T1000 (cell line): ENCODE measurements at regions not wholly inside any gene's neighbourhood (a gene's known extent, or its start where the extent isn't known, plus 50 kb on each side); places are given as distances from the start of the nearest gene placed in this dataset.
"Not testable (repeated sequence)": the region's sequence is repeated elsewhere in the genome, so short reads cannot be mapped to it uniquely, and the experiment has no call there.

Experiments
- DNase-seq: peaks from one replicate; lab custom pipeline; 2025; ENCODE audit warnings: mixed read lengths; lab: John Stamatoyannopoulos, UW

DNA sequence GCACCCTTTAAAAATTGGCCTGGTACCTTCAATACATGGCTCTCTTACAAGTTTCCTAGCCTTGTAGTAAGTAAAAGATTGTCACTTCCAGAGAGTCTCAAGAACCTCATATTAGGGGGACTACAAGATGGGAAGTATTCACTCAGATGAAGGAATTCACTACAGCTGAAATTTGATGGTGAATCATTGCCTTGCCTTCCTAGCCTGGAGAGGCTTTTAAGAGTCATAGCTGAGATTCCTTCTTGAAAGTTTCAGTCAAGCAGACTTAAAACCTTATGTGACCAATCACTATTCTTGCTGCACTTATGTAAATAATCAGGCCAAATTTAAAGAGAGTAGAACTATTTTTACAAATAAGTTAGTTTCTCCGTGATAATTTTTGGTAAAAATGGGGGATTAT, 451.6 kb downstream of the TRHDE start:
- DNase-seq, result no peak

DNA sequence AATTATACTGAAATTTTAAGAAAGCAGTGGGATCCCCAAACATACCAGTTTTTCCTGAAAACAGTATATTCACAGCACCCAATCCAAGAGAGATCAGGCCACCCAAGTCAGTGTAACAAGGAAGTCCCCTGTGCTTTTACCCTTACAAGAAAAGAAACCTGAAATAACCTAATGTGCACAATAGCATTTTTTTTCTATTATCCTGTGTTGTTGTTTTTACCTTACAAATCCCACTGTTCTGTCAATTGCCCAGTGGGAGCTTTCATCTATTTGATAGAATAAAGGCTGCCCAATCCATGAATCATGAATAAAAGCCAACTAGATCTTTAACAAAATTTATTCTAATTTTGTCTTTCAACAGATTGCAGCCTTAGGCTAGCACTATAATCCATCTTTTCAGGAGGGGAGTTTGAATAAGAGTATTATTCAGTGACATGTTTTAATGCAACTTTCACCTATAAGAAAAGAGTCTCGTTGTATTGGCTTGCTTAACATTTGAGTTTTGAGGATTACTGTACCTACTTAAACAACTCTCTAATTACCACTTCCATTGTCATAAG, 457.4 kb downstream of the TRHDE start:
- no peak for DNase-seq

DNA sequence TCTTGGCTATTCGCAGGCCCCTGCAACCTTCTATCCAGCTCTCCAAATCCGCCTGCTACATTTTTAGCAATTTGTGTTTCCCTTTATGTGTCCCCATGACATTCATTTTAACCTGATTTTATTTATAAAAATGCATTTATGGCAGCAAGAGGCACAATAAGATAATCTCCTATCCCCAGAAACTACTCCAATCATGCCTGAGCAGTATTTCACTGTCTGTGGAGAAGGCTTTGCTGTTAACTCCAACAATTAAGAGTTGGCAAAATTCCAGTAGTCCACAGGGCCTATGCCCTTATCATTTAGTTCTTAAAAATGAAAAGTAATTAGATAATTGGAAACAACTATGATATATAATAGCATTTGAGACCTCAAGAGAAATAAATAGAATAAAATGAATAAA, 462.4 kb downstream of the TRHDE start:
- no peak for DNase-seq

DNA sequence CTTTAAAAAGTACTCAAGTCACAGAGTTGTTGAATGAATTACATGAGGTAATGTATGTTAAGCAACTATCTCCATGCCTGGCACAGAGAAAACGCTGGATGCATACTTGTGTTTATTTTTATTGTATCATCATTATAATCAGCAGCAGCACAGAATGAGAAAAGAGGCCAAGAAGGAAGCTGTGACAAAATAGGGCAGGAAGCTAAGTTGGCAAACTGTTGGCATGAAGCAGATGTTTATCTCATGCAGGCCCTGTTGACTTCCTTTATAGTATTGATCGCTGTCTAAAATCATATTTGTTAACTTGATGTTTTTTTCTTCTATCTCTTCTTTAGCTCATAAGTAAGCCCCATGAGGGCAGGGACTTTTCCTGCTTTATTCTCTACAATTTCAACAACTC, 466.6 kb downstream of the TRHDE start:
- no peak for DNase-seq

DNA sequence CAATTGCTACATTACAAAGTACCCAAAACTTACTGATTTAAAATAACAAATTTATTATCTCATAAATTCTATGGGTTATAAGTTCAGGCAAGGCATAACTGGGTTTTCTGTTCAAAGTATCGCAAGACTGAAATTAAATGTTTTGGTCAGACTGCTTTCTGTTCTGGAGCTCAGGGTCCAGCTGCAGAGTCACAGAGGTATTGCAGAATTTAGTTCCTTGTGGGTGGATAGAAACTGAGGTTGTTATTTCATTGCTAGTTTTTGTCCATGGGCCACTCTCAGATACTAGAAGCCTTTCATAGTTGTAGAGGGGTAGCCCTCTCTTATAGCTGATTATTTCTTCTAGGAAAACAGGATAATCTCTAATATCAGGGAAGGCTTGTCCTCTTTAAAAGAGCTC, 467.9 kb downstream of the TRHDE start:
- no peak for DNase-seq

DNA sequence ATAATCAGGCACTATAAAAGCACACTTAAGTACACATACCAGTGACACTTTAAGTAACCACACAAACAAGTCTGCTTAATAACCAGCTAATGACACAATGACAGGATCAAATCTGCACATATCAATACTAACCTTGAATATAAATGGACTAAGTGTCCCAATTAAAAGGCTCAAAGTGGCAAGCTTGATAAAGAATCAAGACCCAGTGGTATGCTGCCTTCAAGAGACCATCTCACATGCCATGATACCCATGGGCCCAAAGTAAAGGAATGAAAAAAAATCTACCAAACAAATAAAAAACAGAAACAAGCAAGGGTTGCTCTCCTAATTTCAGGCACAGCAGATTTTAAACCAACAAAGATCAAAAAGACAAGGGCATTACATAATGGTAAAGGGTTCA, 470.4 kb downstream of the TRHDE start:
- DNase-seq, result no peak

DNA sequence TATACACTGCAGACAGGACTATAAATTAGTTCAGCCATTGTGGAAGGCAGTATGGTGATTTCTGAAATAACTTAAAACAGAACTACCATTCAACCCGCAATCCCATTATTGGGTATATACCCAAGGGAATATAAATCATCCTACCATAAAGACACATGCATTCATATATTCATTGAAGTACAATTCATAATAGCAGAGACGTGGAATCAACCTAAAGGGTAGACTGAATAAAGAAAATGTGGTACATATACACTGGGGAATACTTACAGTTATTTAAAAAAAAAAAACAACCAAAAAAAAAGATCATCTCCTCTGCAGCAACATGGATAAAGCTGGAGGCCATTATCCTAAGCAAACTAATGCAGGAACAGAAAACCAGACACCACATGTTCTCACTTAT, 473.9 kb downstream of the TRHDE start:
- no peak for DNase-seq

DNA sequence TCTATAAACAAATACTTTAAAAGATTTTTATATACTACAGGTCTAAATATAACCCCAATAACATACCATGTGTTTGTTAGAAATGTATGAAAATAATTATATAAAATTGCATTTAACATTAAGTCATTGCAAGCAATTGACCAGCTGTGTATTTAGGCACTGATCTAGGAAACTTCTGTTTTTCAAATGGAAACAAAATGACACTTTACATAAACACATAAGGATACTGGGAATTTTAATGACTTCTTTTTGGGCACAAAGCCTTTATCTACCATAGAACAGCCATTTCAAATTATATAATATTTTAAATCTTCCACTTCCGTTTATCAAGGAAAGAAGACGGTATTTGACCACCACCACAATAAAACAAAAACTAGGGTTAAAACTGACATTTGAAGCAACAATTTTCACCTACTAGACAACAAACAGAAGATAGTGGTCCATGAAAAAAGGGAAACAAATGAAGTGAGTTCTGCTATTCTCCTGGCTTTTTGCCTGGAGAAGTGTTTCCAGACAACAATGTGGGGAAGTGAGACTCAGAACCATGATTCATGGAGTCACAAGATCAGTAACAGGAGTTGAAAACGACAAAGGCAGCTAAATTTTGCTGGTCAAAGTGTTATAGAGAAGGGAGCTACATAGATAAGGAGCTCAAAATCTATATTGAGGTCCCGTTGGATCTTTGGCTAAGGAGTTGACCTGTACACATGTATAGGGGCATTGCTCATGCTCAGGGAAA, 475.1 kb downstream of the TRHDE start:
- DNase-seq, result no peak

DNA sequence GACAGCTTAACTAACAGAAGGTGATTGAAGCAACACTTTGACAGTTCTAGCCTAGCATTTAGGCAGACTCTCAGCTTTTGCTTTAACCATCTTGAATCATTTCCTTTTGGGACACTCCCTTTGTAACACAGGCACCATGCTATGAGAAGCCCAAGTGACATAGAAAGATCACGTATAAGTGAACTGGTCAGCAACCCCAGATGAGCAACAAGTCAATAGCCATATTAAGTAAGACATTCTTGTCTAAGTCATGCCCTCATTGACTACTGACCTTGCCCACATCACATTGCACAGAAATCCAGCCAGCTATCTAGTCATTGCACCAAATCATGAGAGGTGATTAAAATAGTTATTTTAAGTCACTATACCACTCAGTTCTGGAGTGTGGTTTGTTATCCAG, 476.8 kb downstream of the TRHDE start:
- no peak for DNase-seq

DNA sequence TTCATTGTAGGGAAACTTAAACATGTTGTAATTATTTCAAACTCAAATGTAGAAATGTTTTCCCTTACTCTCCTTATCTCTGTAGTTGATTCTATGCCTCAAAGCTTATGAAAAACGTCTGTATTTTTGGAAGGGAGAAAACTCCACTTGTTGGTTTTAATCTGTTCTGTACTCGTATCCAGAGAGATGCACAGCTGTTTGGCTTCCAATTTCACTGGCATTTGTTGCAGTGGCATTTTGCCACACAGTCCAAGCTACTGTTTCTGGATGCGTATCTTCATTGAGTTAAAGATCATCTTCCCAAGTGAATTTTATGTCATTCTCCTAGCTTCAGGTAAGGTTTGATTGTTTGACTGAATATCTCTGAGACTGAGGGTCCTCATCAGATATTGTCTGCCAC, 481.4 kb downstream of the TRHDE start:
- no peak for DNase-seq

DNA sequence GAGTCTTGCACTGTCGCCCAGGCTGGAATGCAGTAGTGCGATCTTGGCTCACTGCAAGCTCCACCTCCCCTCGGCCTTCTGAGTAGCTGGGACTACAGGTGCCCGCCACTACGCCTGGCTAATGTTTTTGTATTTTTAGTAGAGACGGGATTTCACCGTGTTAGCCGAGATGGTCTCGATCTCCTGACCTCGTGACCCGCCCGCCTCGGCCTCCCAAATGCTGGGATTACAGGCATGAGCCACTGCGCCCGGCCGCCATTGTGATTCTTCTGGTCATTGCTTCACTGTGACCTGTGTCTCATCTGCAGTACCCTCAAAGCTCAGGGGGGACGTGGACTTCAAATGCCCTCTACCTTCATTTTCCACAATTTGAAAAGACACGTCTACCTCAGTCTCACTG, 481.9 kb downstream of the TRHDE start:
- not testable (repeated sequence) for DNase-seq

DNA sequence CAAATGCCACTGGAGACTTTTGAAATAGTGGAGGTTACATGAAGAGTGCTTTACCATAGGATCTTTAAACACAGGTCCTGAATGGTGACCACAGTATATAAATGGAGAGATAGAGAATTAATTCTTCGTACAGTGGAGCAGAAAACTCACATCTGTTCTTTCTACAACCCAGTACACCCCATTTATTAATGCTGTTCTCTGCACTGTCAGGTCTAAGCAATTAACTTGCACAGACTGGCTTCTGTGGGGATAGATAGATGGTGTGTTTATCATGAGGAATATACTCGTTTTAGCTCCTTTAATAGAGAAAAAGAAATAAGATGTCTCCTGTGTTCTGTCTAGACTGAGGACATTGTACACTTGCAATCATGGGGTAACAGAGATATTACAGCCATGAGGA, 494.3 kb downstream of the TRHDE start:
- no peak for DNase-seq

DNA sequence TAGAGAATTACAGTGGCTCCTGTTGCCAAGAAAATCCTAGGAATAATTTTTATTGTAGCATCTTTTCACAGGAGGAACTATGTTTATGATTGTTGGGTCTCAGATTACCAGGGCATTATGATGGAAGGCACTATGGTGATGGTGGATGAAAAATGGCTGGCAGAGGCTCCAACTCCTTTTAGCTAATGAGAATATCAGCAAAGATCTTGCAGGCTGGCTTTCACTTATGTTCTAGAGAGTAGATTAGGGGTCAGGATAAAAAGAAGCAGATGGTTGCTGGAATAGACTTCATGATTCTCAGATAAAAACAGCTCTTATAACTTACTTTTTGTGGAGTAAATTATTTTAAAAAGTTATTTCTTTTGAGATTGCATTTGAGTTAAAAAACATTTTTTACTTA, 501.9 kb downstream of the TRHDE start:
- no peak for DNase-seq

DNA sequence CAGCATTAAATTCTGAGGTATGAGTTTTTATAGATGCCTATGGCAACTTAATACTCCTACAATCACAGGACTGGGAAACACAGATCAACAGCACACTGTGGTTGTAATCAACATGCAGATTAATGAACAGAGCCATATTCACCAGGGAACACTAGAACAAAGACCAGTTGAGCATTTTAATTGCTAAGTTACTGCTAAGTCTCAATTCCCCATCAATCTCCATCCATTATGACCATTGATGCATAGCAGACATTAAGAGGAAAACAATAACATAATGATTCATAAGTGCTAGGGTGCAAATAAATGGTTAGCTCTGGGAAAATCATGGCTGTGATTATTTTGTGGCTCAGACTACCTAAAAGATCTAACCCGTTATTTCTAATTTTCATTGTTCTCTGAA, 505.6 kb downstream of the TRHDE start:
- DNase-seq, result no peak

DNA sequence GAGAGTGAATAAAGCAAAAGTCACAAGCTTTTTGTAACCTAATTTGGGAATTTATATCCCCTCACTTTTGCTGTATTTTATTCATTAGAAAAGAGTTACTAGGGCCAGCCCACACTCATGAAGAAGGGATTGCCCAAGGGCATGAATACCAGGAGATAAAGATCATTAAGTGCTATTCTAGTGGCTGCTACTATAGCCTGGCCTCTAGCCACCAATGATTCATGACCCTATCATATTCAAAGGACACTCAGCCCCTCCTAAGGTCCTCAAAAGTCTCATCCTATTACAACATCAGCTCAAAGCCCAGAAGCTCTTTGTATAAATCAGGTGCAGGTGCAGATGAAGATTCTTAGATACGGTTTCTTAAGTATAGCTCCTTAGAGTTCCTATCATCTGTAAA, 518.1 kb downstream of the TRHDE start:
- DNase-seq, result peak; percentile 54

DNA sequence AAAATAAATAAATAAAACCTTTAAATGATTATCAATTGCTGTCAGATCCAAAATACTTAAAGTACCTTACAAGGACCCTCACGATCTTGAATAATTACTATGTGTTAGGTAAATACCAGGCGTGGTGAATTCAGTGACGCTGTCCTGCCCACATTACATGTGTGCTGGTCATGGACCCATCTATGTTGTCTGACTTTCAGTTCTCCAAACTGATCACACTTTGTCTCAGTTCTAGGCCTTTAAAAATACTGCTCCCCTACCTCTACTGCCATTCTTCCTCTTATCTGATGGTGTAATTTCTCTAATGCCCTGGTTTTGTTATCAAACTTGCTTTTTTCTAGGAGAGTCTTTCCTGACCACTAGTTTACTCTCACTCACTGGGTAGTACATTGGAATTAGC, 520.7 kb downstream of the TRHDE start:
- DNase-seq, result no peak

DNA sequence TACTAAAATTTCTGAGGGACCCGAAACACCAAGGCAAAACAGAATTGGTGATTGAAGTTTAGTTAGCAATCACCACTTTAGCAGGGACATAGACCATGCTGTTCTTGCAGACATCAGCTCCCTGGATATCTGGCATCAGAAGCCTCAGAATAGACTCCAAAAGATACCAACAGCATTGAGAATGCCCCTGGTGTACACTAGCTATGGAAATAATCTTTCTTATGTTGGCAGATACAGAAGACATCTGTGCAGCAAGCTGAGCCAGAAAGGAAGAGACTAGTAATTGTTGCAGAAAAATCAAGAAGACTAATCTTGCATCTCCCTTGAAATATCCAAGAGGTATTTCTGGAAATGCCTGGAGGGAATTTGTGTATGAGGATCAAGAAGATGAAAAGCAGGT, 521.6 kb downstream of the TRHDE start:
- DNase-seq, result no peak

DNA sequence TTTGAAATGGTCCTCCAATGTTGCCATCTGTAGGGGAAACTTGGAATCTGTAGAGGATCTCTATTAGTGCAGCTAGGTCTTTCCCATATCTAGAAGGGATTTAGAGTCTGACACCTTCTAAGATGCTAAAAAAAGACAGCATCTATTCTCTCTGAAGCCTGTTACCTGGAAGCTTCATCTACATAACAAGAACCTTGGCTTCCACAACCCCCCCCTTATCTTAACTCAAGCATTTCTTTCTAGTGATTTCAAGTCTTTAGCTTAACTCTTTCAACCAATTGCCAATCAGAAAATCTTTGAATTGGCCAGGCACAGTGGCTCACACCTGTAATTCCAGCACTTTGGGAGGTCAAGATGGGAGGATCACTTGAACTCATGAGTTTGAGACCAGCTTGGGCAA, 543.3 kb downstream of the TRHDE start:
- no peak for DNase-seq

DNA sequence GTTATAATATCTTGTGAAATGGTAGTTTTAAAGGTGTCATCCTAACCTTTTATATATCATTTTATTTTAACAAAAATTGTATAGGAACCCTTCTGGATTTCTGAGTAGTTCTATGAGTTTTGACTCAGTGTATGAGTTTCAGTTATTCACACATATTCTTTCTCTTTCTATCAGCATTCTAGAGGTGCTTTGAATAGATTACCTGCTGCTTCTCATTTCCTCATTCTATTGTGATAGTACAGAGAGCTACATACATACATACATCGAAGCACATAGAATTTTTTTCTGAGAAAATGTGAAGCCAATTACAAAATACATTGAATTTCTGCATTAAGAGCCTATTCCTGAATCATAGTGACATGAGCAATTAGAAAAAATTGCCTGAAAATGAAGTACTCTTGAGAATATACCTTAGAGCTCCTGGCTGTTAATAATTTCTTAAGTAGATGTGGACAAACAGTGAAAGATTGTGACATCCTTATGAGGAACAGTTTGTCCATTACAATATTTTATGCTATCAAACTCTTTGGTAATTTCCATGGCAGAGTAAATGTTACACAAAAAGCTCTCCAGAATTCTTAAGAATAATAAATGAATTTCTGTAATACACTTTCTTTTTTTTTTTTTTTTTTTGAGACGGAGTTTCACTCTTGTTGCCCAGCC, 556.6 kb downstream of the TRHDE start:
- no peak for DNase-seq

DNA sequence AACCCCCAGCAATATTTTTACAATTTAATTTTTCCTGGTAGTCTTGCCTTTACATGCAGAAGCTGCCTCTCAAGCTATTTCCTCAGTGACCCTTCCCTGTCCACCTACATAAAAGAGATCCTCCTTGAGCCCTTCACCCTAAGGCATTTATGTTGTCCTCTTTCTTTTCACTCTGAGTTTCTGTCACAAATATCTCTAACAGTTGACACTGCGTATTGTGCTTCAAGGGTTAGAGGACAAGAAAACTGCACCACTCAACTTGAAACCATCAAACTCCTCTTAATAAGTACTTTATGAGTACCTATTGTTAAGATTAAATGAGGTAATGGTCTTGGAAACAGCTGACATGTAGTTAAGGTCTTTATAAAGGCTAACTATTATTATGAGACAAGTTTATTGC, 557.7 kb downstream of the TRHDE start:
- DNase-seq, result no peak

DNA sequence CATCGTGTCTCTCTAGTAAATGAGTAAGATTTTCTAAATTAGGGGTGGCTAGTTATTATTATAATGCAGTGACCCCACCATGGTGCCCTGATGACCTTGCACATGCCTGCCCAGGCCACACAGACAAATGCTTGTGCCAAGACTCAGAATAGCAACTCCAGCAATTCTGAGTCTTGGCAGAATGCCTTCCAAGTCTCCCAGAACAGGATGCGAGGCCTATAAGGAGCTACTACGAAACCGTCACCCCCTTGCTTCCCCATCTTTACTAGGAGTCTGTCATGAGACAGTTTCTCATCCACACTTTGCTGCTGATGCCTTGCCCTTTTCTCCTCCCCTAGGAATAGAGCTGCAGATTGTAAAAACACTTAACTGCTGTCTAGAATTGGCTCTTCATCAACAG, 559.9 kb downstream of the TRHDE start:
- no peak for DNase-seq

DNA sequence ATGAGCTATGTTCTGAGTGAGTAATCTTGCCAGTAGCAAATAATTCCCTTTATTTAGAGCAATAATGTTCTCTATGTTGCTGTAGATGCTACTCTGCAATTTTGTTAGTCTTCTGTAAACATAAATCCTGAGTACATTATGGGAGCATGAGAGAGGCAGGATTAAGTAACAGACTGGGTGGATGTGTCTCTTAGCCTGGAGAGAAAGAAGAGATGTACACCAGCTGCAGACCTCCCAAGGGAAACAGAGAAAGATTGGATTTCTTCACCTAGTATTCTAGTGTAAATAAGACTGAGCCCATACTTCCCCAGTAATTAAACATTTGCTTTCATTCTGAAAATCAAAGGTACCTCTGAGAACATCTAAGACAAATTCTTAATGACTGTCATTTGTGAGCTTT, 564.0 kb downstream of the TRHDE start:
- no peak for DNase-seq

DNA sequence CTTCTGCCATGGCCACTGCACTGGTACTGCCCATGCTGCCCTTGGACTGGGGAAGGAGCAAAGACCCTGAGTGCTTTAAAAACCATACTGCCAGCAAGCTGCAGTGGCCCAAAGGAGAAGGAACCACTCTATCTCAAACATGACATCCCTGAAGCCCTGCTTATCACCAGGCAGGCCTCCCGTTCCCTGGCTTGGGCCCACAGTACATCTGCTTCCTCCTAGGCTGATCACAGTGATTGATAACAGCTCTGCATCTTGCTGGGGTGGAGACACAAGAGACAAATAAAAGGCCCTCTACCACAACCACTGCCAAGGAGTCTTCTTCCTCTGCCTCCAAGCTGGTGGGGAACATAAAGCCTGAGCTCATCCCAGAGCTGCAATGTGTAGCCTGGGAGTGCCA, 567.5 kb downstream of the TRHDE start:
- no peak for DNase-seq

DNA sequence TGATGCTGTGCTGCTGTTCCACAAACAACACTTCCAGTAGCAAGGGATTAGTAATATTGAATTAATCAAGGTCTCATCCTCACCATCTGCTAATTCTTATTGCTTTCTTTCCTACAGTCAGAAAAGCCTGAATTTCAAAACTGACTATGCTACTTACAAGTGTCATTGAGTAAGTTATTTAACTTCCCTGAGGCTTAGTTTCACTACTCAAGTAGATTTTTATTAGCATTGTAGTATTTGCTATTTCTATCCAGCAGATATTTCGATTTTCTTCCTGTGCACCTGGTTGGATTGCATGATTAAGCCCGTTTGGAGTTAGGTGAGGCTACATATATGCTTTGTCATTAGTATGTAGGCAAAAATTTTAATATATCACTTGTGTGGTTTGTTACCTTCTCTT, 591.5 kb downstream of the TRHDE start:
- no peak for DNase-seq
